C1 segment of cervical spinal cord (tissue), 14 donors: ENCODE measurements at regions not wholly inside any gene's neighbourhood (a gene's known extent, or its start where the extent isn't known, plus 50 kb on each side); places are given as distances from the start of the nearest gene placed in this dataset.
"Not testable (repeated sequence)": the region's sequence is repeated elsewhere in the genome, so short reads cannot be mapped to it uniquely, and the experiment has no call there.

Source experiments
- DNase-seq, 14 donors: peaks; one replicate each; lab custom pipeline; 2025; lab: John Stamatoyannopoulos, UW

DNA sequence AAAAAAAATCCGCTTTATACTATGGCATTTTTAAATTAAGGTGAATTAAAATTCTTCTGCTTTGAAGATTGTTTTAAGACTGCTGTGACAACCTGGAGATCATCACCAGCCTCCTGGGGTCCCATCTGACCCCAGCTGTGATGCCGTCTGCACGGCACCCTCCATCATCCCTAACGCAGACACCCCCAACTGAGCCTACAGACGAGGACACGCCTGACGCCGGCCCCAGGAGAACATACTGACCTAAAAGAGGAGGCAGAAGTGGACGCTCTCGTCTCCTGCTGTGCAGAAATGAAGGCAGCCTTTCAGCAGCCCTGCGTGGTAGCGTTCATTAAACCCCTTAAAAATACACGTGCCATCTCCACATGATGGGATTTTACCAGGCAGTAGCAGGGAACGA, 125.6 kb upstream of the PPP1R26 start:
- DNase-seq: no peak

DNA sequence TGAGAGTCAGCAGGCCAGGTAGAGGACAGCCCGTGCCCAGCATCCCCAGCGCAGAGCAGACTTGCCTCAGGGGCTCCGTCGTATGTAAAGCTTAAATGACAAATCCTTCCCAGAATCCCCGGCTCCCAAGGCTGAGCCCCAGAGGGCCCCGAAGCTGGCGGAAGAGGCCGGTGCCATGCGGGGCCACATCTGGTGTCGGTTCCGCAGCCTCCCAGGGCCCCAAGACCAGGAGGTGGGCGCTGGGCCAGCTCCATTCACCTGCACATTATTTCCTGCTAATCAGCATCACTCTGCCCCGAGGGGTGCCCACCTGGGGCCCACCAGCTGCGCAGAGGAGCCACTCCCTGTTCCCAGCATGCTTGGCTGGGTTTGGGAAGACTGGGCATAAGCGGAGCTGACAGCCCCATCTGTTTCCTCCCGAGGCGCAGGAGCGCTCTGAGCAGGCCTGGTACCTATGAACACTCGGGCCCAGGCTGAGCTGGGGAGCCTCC, 124.0 kb upstream of the PPP1R26 start:
- DNase-seq: peak in 2 of 14 donors; percentile 32 to 90

GRCh38 chr9:135356021-135356420, 123.6 kb upstream of the PPP1R26 start:
- DNase-seq: no peak

- peak in 1 of 14 donors; percentile 30 for DNase-seq
Observed at GRCh38 chr9:135356796-135357195, 122.8 kb upstream of the PPP1R26 start.

GRCh38 chr9:135357863-135358551, 121.6 kb upstream of the PPP1R26 start:
- no peak for DNase-seq

DNA sequence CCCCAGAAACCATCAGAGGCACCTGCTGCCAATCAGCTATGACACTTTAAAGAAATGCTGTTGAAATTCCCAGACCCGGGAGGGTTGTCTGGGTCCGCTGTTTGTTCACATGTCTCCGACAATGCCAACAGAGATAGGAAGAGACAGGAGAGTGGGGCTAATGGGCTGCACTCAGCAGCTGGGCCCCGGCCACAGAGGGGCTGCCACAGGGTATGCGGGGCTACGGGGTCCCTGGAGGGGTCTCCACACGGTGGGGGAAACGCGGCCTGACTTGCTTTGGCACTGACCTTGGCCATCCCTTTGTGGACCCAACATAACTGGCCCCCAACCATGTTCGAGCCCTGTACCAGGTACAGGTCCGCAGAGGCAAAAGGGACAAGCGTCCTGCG, 121.0 kb upstream of the PPP1R26 start:
- no peak for DNase-seq

DNA sequence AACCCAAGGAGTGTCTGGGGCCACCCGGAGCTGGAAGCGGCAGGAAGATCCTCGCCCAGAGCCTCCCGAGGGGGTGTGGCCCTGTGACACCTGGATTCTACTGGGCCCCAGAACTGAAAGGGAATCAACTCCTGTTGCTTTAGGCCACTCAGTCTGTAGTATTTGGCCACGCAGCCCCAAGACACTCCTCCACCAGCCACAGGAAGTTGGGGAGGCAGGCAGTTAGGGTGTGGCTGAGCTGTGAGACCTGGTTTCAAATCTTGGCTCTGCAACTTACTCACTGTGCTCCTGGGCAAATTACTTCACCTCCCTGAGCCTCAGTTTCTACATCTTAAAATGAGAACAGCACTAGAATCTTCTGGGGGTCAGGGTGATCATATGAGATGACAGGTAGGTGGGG, 119.8 kb upstream of the PPP1R26 start:
- no peak for DNase-seq

DNA sequence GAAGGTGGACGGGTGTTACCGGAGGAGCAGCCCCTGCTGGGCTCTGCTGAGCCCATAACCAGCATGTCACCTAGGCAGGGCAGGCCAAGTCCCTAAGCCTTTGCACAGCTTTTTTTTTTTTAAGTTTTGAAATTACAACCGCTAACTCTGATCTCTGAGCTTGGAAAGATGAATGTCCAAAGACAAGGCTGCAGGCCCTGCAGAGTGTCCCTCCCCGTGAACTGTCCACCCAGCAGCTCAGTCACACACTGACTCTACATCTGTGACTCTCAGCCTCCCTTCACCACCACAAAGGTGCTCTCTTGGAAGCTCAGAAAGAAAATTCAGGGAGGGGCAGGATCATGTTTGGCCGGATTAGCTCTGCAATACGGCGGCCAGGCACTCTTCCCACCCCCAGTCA, 119.0 kb upstream of the PPP1R26 start:
- no peak for DNase-seq

- DNase-seq: not testable (repeated sequence)
Observed at GRCh38 chr9:135361668-135362067, 117.9 kb upstream of the PPP1R26 start.

DNA sequence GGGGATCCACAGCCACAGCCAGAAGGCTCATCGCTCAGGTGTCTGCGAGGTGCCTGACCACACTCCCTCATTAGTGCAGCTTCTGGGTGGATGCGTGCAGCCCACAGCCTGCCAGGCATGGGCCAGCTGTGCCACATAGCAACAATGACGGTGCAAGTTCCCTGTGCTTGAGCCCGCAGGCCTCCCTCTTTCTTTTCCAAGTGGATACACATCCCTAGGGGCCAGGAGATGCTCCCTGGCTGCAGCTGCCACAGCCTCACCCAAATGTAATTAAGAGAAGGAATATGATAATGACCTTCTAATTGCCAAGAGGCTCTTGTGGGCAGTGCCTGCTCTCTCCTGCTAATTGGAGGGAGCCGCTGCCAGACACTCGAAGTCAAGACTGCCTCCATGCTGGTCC, 116.0 kb upstream of the PPP1R26 start:
- DNase-seq: no peak

DNA sequence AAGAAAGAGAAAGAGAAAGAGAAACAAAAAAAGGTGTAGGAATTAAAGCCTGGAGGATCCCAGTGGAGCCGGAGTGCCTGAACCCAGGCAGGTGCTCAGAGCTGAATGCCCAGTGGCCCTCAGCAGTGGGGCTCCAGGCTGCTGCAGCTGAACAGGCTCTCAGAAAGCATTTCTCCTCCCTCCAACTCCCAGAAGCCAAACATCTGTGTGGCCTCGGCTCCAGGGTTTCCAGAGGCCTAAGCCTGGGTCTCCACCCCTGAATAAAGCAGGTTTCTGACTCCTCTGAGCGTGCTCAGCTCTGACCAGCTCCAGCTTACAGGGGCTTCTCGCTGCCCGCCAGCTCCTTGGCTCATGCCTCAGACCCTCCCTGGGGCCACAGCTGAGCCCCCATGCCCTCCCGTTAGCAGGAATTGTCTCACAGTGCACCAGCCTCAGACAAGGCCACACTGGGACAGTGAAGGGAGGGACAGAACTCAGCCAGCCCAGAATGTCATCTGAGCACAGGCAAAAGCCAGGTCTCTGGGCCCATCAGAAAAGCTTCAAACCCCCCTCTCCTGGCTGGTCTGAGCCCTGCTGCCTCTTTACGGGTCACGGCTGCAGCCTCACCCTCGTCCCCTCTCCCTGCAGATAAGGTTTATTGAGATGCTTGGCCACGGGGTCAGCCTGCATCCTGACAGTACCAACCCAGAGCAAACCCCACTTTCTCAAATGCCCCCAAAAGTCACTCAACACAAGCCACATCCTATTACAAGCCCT, 114.4 kb upstream of the PPP1R26 start:
- DNase-seq: no peak

DNA sequence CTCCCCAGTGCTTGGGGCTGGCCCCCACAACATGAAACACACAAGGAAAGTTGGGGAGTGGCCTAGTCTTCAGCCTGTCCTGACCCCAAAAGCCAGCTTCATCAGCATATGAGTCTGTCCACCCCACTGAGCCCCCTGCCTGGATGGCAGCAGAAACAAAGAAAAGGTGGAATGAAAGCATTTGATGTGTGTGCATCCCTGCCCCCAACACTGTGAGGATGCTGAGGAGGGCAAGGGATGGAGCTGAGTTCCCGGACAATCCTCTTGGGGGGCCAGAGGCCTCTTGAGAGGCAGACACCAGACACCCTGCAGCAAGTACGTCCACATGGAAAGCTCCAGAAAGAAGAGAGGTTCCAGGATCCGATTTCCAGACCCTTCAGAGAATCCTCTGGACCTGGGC, 113.5 kb upstream of the PPP1R26 start:
- DNase-seq: no peak

DNA sequence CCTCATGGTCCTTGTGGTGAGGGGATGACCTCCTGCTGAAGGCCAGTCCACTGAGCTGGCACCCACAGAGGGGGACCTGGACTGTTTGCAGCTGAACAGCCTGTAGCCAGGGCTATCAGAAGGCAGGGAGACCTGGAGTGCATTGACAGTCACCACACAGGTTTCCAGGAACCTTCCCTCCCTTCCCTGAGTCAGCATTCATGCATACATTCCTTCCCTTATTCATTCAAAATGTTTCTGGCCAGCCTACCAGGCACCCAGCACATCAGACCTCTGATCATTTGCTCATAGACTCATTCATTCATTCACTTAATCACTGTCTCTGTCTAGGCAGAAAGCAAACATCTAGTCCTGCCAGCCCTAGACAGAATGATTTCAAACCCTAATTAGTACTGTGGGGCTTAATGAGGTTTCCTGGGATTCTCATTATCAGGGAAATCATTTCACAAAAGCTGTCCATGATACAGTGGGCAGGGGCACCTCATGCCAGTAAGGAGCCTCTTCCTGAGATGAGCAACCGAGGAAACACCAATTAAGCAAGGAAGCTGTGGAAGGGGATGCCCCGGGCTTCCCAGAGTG, 110.1 kb upstream of the PPP1R26 start:
- no peak for DNase-seq

GRCh38 chr9:135370411-135371375, 108.9 kb upstream of the PPP1R26 start:
- DNase-seq: peak in 1 of 14 donors; percentile 61

GRCh38 chr9:135371535-135371934, 108.0 kb upstream of the PPP1R26 start:
- DNase-seq: no peak

GRCh38 chr9:135372036-135372435, 107.5 kb upstream of the PPP1R26 start:
- no peak for DNase-seq

DNA sequence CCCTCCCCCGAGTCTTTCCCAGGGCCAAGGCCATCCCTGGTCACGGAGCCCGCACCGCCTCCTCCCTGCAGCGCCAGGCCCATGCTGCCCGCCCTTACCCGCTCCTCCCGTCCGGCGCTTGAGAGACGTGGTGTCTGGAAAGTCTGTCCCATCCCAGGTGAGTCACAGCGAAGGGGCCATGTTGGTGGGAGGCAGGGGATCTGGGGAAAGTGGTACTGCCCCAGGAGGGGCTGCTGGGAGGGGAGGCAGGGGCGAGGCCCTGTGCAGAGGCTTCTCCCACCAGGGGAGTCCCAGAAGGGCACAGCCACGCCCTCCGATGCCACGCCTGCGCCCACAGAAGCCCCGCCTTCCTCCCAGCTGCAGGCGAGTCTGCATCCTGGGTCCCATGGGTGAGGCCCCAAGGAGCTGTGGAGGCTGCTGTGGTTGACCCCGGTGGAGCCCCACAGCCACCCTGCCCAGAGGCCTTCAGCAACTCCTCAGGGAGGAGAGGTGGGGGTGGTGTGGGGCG, 107.0 kb upstream of the PPP1R26 start:
- DNase-seq: no peak

GRCh38 chr9:135373151-135373685, 106.4 kb upstream of the PPP1R26 start:
- no peak for DNase-seq

DNA sequence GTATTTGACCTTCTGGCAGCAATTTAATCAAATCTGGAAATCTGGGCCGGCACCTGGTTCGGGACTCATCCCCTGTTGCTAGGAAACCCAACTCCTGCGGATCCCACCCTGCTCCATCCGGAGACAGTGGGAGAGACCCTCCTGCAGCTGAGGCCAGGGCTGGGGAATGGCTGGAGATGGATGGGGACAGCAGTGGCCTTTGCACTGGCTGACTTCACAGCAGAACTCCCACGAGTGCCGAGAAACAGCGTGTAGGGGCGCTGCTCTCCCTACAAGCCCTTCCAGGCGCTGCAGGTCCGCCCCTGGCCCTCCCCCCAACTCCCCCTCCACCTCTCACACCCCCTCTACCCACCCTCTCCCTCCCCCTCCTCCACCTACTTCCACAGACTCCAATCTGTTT, 105.8 kb upstream of the PPP1R26 start:
- no peak for DNase-seq

GRCh38 chr9:135374591-135374990, 105.0 kb upstream of the PPP1R26 start:
- DNase-seq: no peak

- no peak for DNase-seq
Observed at GRCh38 chr9:135375001-135375400, 104.6 kb upstream of the PPP1R26 start.
